ENCODE measurements at regions not wholly inside any gene's neighbourhood (a gene's known extent, or its start where the extent isn't known, plus 50 kb on each side); places are given as distances from the start of the nearest gene placed in this dataset.

DNA sequence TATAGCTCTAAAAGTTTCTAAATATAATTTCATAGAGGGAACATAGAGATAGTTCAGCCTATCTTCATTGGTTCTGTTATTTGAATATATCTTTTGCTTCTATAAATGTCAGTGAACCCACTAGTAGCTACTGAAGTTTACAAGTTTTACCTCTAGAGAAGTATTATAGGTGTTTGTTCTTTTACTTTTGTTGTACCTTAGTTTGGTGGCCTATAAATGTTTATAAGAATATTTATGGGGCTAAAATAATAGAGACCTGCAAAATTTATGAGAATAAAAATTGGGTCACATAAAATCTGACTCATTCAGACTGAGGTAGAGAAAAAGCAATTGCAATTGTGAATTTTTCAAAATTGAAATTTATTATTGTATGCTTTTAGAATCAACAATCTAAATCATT, 162.6 kb downstream of the SERPINI1 start:
- TF ChIP-seq, protein P1, sequence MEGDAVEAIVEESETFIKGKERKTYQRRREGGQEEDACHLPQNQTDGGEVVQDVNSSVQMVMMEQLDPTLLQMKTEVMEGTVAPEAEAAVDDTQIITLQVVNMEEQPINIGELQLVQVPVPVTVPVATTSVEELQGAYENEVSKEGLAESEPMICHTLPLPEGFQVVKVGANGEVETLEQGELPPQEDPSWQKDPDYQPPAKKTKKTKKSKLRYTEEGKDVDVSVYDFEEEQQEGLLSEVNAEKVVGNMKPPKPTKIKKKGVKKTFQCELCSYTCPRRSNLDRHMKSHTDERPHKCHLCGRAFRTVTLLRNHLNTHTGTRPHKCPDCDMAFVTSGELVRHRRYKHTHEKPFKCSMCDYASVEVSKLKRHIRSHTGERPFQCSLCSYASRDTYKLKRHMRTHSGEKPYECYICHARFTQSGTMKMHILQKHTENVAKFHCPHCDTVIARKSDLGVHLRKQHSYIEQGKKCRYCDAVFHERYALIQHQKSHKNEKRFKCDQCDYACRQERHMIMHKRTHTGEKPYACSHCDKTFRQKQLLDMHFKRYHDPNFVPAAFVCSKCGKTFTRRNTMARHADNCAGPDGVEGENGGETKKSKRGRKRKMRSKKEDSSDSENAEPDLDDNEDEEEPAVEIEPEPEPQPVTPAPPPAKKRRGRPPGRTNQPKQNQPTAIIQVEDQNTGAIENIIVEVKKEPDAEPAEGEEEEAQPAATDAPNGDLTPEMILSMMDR (conservative IDR thresholded peaks at IDR 0.05; ENCODE audit: low read depth, low read length), result no peak
- H3K4me3 ChIP-seq (ENCODE audit: low read depth, low read length), result no peak overlapping the region

DNA sequence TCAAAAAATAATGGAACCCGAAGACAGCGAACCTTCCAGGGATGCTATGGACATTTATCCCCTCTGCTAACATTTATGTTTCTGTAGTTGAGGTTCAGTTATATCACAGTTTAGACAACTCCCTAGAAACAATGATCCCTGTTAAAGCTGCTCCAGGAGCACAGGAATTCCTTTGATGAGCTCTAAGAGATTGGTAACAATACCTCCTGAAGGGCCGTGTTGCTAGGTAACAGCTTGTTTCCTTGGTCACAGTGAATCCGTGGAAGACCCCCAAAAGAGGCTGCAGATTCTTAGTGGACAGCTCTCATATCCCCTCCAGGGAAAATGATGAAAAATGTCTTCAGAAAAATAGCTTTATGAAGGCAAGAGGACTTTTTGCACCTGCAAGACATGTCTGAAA, 160.2 kb downstream of the SERPINI1 start:
- no peak for DNase-seq (ENCODE audit: low read depth)
- H3K4me3 ChIP-seq (ENCODE audit: low read depth, low read length), result no peak overlapping the region
- TF ChIP-seq, protein P1 (conservative IDR thresholded peaks at IDR 0.05; ENCODE audit: low read depth, low read length), result no peak

More for the DNA sequence above, 162.6 kb downstream of the SERPINI1 start:
- DNase-seq (ENCODE audit: low read depth), result no peak

- TF ChIP-seq, protein P1 (conservative IDR thresholded peaks at IDR 0.05; ENCODE audit: low read depth, low read length), result no peak
- H3K4me3 ChIP-seq (ENCODE audit: low read depth, low read length), result no peak overlapping the region
- no peak for DNase-seq (ENCODE audit: low read depth)
These were observed 159.7 kb downstream of the SERPINI1 start for GRCh38 chr3:167895178-167895577.

DNA sequence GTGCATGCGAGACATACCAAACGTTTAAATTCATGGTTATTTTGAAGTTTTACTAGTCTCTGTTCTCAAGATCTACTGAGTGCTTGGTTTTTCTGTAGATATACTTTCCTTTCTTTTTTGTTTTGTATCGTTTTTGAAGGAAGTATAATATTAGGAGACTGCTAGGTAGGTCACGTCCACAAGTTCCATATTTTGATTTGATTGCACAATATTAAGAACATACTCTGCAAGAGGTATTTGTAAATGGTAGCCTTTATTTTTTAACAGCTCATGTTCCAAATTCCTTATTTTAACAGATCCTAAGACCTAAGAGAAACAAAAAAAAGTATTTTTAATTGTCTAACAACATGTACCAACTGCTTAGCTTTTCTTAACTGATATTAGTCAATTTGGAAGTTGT, 156.7 kb downstream of the SERPINI1 start:
- no peak for DNase-seq (ENCODE audit: low read depth)

DNA sequence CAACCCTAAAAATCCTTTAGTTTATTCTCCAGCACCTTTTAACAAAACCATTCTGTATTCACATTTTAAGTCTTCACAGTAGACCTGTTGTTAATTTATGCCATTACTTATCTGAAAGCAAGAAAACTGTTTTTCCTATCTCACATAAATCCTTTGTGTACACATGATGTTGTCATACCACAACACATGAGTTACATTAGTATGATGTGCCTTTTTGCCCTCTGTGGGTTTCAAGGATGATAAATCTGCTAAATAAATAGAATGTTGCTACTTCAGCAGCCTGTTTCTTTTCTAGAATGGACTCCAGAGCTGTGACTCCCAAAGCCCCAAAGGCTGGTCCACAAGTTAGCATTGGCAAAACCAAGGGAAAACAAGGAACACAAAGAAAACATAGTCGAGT, 151.6 kb downstream of the SERPINI1 start:
- TF ChIP-seq, protein P1 (conservative IDR thresholded peaks at IDR 0.05; ENCODE audit: low read depth, low read length), result no peak
- no peak overlapping the region for H3K4me3 ChIP-seq (ENCODE audit: low read depth, low read length)
- peak; percentile 11 for DNase-seq (ENCODE audit: low read depth)

More for the DNA sequence above, 156.7 kb downstream of the SERPINI1 start:
- H3K4me3 ChIP-seq (ENCODE audit: low read depth, low read length), result no peak overlapping the region
- TF ChIP-seq, protein P1 (conservative IDR thresholded peaks at IDR 0.05; ENCODE audit: low read depth, low read length), result no peak

GRCh38 chr3:167886690-167887089, 151.2 kb downstream of the SERPINI1 start:
- TF ChIP-seq, protein P1 (conservative IDR thresholded peaks at IDR 0.05; ENCODE audit: low read depth, low read length), result no peak
- DNase-seq (ENCODE audit: low read depth), result no peak
- H3K4me3 ChIP-seq (ENCODE audit: low read depth, low read length), result no peak overlapping the region

DNA sequence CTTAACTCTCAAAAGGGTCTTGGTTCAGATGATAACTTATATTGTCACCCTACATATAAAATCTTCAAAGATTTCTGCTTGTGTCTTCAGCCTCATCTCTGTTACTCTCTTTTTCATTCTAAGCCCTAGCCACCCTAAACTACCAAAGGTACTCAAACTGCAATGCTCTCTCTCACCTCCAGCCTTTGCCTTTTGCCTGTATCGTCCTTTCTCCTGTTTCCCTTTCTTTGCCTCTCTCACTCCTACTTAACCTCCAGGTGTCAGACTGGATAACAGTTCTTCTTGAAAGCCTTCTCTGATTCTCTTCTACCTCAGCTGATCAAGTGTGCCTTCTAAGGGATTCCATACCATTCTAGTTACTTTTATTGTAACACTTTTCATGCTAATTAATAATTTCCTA, 149.8 kb downstream of the SERPINI1 start:
- no peak overlapping the region for H3K4me3 ChIP-seq (ENCODE audit: low read depth, low read length)
- TF ChIP-seq, protein P1 (conservative IDR thresholded peaks at IDR 0.05; ENCODE audit: low read depth, low read length), result no peak
- DNase-seq (ENCODE audit: low read depth), result no peak

Measured in choroid plexus epithelial cell (primary cell).